Erythroblast (primary cell): ENCODE measurements at regions not wholly inside any gene's neighbourhood (a gene's known extent, or its start where the extent isn't known, plus 50 kb on each side); places are given as distances from the start of the nearest gene placed in this dataset.

ENCODE experiments used
- DNase-seq, 2 experiments: peaks; one replicate each; lab custom pipeline; 2025; lab: John Stamatoyannopoulos, UW
- GATA1 ChIP-seq: IDR thresholded peaks from 2 replicates; pipeline ENCODE4 v1.6.1; 2011; ENCODE audit warnings: low read depth, mild to moderate bottlenecking, control low read depth, low read length, moderate library complexity
- POLR2A ChIP-seq: IDR thresholded peaks from 2 replicates; pipeline ENCODE4 v1.6.1; 2011; ENCODE audit warnings: mild to moderate bottlenecking, low read length

DNA sequence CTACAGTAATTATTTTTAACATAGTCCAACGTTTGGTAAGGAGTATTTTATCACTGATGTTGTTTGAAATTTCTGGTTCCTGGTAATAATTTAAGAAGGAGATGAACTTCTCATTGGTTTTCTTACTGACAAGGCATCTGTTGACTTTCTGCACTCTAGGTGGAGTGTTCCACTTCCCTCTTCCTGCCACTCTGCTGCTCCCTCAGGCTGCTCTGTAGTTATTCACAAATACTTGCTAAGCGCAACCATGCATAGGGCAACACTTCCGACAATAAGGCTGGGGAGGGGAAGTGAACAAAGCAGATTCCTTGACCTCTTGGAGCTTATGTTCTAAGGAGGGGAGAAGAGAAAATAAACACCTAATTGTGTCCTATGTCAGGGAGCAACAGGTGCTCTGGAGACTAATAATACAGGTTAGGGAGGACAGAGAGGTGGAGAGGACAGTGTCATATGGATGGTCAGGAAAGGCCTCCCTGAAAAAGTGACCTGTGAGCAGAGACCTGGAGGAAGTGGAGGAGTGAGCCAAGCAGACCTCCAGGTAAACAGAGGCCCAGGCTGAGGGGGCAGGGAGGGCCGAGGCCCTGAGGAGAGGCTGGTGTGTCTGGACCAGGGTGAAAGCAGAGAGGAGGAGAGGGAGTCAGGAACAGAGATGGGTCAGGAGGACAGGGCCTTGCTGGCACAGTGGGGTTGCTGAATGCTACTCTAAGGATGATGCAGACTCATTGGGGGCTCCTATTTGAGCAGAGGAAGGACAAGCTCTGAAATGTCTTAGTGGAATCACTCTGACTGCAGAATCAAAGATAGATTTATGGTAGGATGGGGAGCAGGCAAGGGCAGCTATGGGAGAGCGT lies 134.8 kb upstream of the SLC24A3 start:
- no peak for DNase-seq
- TF ChIP-seq GATA1 (no peak), POLR2A (no peak)

DNA sequence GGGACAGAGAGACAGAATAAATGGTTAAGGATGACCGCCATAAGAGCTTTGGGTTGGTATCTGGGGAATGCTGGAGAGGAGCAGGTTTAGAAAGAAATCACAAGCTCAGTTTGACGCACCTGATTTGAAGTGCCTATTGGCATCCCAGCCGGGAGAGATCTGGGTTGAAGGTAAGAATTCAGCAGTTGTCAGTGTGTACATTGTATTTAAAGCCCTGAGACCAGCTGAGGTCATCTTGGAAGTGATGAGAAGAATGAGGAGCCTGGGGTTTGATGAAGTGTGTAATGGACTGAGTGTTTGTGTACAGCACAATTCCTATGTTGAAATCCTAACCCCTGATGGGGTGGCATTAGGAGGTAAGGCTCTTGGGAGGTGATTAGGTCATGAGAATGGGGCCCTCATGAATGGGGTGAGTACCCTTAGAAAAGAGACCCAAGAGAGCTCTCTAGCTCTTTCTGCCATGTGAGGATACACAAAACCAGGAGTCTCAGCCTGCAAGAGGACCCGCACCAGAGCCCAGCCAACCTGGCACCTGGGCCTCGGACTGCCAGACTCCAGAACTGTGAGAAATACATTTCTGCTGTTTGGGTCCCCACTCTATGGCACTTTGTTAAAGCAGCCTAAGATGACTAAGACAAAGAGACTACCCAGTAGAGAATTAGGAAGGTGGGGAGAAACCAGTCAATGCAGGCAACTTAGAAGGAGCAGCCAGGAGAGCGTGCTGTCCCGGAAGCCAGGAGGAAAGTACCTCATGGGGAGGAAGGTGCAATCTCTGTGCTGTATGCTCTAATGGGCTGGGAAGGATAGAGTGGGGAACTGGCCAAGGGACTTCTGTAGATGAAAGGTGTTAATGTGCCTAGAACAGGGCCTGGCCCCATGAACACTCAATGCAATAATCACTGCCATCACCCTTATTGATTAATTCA lies 133.7 kb upstream of the SLC24A3 start:
- no peak for TF ChIP-seq POLR2A
- TF ChIP-seq GATA1, result no peak
- DNase-seq, result no peak

DNA sequence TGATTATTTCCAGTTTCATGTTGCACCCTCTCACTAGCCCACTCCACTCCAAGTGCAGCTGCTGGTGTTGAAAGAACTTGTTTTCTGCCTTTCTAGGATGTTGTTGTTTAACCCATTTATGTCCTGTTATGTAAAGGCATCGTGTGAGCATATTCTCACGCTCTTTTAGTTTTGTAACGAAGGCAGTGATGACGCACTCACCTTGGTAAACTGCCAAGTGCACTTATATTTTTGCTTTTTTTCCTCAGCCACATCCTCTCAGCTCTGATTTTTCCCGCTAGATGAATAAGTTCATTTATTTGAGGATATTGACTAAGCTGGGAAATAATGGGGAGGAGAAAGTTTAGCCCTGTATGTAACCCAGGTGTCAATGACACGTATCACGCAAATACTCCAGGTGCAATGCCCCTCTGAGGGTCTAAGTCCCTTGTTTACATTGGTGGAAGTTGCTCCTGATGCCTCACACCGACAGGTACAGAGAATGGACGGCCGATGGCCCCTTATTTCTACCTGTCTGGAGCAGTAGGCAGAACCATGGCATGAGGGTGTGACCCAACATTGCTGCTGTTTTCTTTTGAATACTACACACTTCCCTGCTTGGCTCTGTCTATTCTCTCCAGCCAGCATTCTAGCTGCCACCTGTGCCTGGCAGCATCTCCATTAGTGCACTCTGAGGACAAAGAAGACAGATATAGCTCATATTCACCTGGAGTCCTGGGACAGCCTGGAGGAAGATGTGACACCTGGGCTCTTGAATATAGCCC lies 132.7 kb upstream of the SLC24A3 start:
- TF ChIP-seq GATA1 (no peak), POLR2A (no peak)
- DNase-seq, result no peak

DNA sequence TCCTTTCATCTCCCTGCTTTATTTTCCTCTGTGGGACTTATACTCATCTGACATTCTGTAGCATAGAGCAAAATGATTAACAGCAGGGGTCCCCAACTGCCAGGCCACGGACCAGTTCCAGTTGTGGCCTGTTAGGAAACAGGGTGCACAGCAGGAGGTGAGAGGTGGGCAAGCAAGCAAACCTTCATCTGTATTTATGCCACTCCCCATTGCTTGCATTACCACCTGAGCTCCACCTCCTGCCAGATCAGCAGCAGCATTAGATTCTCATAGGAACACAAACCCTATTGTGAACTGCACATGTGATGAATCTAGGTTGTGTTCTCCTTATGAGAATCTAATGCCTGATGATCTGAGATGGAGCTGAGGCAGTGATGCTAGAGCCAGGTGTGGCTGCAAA lies 130.5 kb upstream of the SLC24A3 start:
- no peak for DNase-seq
- TF ChIP-seq POLR2A, result no peak
- no peak for TF ChIP-seq GATA1

DNA sequence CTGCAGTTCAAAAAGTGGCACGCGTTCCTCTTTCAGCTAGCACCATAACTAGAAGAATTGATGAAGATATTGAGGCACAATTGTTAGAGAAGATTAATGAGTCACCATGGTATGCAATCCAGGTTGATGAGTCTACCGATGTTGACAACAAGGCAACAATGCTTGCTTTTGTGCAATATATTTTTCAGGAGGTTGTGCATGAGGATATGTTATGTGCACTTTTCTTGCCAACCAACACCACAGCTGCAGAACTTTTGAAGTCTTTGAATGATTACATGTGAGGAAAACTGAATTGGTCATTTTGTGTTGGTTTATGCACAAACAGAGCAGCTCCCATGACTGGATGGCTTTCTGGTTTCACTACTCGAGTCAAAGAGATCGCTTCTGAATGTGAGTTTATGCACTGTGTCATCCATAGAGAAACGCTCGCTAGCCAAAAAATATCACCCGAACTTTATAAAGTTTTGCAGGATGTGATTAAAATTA lies 129.3 kb upstream of the SLC24A3 start:
- no peak for TF ChIP-seq POLR2A
- TF ChIP-seq GATA1, result no peak
- DNase-seq, result no peak

DNA sequence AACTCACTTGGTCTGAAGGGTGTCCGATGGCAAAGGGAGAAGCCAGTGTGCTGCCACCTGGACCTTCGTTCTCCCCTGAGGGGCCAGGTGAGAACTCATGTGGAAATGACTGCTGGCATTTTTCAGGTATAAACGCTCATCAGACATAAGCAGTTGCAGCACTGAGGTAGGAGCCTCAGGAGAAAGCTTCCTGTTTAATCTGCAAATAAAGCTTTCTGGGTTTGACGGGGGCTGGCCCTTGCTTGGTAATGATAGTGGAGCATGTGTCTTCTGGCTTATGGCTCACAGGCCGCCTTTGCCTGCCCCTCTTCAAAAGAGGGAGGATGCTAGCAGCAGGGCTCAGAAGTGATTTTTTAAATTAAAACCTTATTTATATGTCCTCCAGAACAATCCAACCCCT lies 122.1 kb upstream of the SLC24A3 start:
- DNase-seq, result no peak
- TF ChIP-seq GATA1 (no peak), POLR2A (no peak)

DNA sequence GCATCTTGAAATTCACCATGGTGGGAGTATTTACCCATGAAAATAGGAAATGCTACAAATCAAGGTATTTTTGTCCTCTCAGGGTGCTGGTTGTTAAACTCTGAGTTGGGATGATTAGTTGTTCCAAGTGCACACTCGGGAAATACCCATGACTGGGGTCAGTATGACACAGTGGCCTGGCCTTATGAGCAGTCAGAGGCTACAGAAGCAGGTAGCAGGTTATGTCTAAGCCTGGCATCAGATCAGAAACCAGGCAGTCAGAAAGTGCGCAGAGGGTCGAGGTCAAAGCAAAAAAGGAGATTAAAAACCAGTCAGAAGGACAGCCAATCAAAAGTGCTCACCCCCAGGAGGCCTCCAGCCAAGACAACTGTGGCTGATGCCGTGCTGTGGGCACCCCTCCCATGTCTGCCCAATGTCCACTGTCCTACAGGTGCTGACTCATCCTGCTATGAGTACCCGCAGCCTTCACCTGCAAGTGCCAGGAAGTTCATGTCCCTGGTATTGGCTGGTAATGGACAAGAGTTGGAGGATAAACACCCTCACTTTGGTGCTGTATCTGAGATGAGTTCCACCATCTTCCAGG lies 117.4 kb upstream of the SLC24A3 start:
- no peak for TF ChIP-seq POLR2A
- no peak for TF ChIP-seq GATA1
- no peak for DNase-seq

DNA sequence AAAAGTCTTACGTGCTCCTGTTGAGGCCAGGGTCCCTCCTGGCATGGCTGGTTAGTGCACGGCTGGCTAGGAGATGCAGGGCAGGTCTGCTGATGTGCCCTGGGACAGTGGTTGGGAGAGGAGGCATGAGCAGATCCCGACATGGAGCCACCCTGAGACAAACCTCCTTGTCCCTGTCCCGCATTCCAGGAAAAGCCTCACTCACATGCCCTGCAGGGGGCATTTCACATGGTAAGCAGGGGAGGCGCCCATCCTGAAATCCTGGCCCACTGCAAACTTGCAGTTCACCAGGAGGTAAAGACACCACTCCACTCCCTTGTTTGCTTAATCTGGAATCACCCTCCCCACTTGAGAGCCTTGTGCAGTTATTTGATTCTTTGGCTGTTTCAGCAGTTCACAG lies 116.7 kb upstream of the SLC24A3 start:
- no peak for DNase-seq
- TF ChIP-seq POLR2A, result no peak
- TF ChIP-seq GATA1, result no peak

DNA sequence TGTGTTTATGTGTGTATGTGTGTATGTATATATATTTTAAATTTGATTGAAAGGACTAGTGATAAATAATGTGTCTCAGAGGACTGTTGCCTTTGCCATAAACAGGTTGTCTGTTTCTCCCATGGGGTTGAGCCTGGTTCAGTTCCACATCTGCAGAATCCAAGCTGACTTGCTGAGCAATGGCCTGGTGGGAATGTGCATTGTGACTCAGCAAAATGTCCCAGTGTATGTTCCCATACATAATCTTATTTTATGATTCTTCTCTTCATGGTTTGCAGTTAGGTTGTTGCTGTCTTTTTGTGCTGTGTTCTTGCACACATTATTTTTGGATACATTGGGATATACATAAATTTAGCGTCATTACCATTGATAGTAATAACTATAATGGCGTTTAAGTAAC lies 115.6 kb upstream of the SLC24A3 start:
- TF ChIP-seq GATA1, result no peak
- TF ChIP-seq POLR2A, result no peak
- peak in 1 of 2 experiments; percentile 4 for DNase-seq

DNA sequence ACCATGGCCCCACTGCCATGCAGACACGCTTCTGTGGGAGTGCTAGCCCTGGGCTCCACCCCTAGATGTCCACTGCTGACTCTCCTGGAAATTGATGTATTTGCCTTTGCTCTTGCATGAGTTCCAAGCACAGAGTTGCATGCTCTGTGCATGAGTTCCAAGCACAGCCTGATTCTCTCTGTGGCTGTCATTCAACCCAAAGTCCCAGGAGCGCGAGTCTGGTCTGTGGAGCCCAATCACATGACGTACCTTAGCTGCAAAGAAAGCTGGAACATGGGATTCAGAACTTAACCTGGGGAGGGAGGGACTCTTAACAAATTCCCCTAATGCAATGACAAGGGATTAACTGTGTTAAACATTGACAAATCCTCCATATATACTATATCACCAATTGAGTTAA lies 114.3 kb upstream of the SLC24A3 start:
- no peak for DNase-seq
- TF ChIP-seq GATA1, result no peak
- TF ChIP-seq POLR2A, result no peak

DNA sequence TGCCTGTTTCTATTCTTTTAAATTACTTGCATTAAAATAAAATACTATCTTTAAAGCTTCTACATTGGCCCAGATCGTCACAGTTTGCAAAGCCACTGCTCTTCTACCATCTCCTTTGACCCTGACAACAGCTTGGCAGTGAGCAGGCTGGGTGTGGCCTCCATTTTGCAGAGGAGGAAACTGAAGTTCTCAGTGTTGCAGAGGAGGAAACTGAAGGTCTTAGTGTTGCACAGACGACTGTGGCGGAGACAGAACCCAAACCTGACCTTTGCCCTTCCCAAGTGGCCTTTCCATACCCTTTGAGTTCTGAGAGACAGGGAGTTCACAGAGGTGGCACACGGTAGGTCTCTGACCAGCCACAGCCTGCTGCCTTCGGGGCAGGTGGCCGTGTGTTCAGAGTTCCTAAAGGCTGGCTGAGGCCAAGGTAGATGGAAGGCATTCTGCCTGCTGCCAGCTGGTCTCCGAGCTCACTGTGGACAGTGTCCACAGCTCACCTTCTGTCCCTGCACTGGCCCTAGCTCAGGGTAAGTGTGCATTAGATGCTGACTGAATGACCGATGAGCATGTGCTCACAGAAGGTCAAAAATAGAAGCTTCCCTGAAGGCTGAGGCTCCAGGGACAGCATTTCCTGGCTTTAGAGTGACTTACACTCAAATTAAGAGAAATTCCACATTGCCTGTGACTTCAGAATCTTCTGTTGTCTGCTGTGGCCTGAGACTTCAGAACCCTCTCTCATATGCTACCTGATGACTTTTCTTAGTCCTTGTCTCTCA lies 113.5 kb upstream of the SLC24A3 start:
- no peak for DNase-seq
- TF ChIP-seq GATA1 (no peak), POLR2A (no peak)

DNA sequence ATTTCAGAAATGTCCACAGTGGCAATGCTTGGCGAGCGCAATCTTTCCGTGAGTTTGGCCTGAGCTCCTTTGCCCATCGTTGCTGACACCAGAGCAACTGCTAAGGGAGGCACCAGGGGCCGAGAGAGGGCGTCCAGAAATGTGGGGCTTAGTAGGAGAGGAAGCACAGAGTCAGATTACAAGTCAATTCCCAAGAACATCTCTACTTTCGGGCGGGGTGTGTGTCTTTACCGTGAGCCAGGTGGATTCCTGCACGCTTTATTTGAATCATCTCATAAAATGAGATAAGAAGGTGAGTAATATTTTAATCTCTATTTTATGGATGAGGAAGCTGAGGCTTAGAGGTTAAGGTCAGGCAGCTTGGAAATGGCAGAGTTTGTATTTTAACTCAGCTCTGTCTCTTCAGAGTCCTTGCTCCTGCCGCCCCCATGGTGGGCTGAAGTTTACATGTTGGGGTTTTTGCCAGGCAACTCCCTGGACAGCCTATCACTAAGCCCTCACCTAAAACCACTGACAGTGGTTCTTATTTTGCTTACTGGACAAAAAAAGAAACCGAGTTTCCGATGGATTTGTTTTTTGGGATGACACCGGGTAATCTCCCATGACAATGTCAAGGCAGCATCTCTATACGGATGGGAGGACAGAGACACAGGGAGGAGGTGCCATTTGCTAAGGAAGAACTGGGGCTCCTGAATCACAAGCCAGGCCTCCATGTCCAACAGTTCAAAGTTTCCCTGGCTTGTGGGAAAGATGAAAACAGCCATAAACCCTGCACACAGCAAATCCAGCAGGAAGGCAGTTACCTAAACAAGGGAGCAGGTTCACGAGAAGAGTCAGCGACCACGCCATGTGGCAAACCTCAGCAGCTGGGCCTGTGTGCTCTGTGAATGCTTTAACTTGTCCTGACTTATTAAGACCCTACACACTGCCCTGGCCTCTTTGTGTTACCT lies 112.6 kb upstream of the SLC24A3 start:
- DNase-seq, result no peak
- no peak for TF ChIP-seq POLR2A

DNA sequence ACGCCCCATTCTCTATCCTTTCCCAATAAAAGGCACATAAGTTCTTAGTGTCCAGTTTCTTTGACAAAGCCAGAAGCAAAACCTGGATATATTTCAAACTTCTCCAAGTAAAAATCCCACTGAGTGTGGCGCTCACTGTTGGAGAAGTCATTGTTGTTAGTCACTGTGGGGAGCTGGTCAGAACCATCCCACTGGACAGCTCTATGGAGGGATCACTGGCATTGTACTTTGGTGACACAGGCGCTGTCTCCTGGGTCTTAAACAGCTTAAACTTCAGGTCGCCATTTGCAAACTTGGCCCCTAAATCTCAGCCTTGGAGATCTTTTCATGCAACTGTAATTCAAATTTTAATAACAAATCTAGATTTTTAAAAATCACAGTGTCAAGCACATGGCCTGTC lies 111.5 kb upstream of the SLC24A3 start:
- no peak for DNase-seq
- TF ChIP-seq POLR2A (no peak), GATA1 (no peak)
